ENCODE measurements at regions not wholly inside any gene's neighbourhood (a gene's known extent, or its start where the extent isn't known, plus 50 kb on each side); places are given as distances from the start of the nearest gene placed in this dataset.

GRCh38 chr18:73120626-73121025, 252.8 kb upstream of the NETO1 start:
- TF ChIP-seq, protein P1, sequence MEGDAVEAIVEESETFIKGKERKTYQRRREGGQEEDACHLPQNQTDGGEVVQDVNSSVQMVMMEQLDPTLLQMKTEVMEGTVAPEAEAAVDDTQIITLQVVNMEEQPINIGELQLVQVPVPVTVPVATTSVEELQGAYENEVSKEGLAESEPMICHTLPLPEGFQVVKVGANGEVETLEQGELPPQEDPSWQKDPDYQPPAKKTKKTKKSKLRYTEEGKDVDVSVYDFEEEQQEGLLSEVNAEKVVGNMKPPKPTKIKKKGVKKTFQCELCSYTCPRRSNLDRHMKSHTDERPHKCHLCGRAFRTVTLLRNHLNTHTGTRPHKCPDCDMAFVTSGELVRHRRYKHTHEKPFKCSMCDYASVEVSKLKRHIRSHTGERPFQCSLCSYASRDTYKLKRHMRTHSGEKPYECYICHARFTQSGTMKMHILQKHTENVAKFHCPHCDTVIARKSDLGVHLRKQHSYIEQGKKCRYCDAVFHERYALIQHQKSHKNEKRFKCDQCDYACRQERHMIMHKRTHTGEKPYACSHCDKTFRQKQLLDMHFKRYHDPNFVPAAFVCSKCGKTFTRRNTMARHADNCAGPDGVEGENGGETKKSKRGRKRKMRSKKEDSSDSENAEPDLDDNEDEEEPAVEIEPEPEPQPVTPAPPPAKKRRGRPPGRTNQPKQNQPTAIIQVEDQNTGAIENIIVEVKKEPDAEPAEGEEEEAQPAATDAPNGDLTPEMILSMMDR (IDR thresholded peaks at IDR 0.05), result no peak
- TF ChIP-seq EP300 (IDR thresholded peaks at IDR 0.05), result no peak
